Left lung (tissue), 4 donors: ENCODE measurements at regions not wholly inside any gene's neighbourhood (a gene's known extent, or its start where the extent isn't known, plus 50 kb on each side); places are given as distances from the start of the nearest gene placed in this dataset.

ENCODE experiments used
- ATAC-seq: fragments of 200-7000 bp; cut with Tn5 transposase; one replicate; pipeline ENCODE4 v1.9.1; 2020; ENCODE audit warnings: moderate library complexity
- DNase-seq, 4 donors: peaks; one replicate each; pipeline ENCODE4 v3.0.0-alpha.2; 2013 to 2020
- H3K27ac ChIP-seq, 2 donors: fragments of 200-600 bp; sonication (generic) in 1 of 2; one replicate each; pipeline versions ENCODE4 v1.5.0 to v1.8.0; 2020 to 2021
- H3K27me3 ChIP-seq, 2 donors: fragments of 200-600 bp; sonication (generic) in 1 of 2; one replicate each; pipeline versions ENCODE4 v1.5.0 to v1.8.0; 2020 to 2021
- H3K36me3 ChIP-seq, 2 donors: fragments of 200-600 bp; sonication (generic) in 1 of 2; one replicate each; pipeline versions ENCODE4 v1.5.0 to v1.8.0; 2020 to 2021
- H3K4me1 ChIP-seq, 2 donors: fragments of 200-600 bp; one replicate each; pipeline ENCODE4 v1.8.0; 2021
- H3K4me3 ChIP-seq, 2 donors: fragments of 200-600 bp; sonication (generic) in 1 of 2; one replicate each; pipeline versions ENCODE4 v1.5.0 to v1.8.0; 2020 to 2021; ENCODE audit warnings: mild to moderate bottlenecking in 1 of 2
- H3K9me3 ChIP-seq, 2 donors: fragments of 200-600 bp; sonication (generic) in 1 of 2; one replicate each; pipeline versions ENCODE4 v1.5.0 to v1.8.0; 2020 to 2021
- intact Hi-C, 2 donors: fragments of 100-400 bp; cut with DNase I; formaldehyde crosslinking; loops; one replicate each; pipeline versions ENCODE4 v1.11.2 to v1.14.2; 2022
- TF ChIP-seq, protein P1 (sequence below), 2 donors: fragments of 200-600 bp; sonication (generic) in 1 of 2; IDR thresholded peaks; one replicate each; pipeline versions ENCODE4 v1.5.0 to v1.8.0; 2021; ENCODE audit warnings: antibody characterized with exemption in 2 of 2
- donor health status: DM: no; HTN: yes; CAD: no.
- donor health status: DM: no; HTN: no; CAD: no.

DNA sequence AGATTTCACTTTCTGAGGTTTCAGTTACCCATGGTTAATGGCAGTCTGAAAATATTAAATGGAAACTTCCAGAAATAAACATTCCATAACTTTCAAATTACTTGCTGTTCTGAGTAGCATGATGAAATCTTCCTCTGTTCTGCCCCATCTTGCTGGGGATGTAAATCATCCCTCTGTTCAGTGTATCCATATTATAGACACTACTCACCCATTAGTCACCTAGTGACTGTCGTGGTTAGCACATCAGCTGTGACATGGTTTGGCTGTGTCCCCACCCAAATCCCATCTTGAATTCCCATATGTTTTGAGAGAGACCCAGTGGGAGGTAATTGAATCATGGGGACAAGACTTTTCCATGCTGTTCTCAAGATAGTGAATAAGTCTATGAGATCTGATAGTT, 125.5 kb upstream of the GIMD1 start:
- ATAC-seq (no peak), DNase-seq (no peak)
- Histone ChIP-seq H3K27me3 (no peaks in the 10 kb centered on the region), H3K4me3 (no peak overlapping the region), H3K36me3 (no peaks in the 10 kb centered on the region), H3K4me1 (no peaks in the 10 kb centered on the region), H3K9me3 (no peaks in the 10 kb centered on the region), H3K27ac (no peak overlapping the region)
- intact Hi-C loops: no loop called here
- TF ChIP-seq, protein P1, sequence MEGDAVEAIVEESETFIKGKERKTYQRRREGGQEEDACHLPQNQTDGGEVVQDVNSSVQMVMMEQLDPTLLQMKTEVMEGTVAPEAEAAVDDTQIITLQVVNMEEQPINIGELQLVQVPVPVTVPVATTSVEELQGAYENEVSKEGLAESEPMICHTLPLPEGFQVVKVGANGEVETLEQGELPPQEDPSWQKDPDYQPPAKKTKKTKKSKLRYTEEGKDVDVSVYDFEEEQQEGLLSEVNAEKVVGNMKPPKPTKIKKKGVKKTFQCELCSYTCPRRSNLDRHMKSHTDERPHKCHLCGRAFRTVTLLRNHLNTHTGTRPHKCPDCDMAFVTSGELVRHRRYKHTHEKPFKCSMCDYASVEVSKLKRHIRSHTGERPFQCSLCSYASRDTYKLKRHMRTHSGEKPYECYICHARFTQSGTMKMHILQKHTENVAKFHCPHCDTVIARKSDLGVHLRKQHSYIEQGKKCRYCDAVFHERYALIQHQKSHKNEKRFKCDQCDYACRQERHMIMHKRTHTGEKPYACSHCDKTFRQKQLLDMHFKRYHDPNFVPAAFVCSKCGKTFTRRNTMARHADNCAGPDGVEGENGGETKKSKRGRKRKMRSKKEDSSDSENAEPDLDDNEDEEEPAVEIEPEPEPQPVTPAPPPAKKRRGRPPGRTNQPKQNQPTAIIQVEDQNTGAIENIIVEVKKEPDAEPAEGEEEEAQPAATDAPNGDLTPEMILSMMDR (IDR thresholded peaks at IDR 0.05): no peak

DNA sequence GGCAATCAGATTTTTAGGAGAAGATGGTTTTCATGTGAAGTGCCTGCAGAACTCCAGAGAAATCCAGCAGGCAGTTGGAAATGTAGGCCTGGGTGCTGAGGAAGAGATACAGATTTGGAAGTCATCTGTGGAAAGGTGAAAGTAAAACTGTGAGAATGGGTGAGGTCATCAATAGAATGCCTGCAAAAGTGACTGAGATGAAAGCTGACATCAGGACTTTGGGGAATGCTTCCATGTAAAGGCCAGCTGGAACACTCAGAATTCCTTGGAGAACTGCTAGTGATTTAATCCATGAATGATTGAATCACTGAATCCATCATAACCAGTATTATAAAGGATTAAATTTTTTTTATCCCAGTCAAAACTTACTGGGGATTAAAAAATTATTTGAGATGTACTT, 124.5 kb upstream of the GIMD1 start:
- DNase-seq (no peak), ATAC-seq (no peak)
- no peaks in the 10 kb centered on the region for H3K36me3 ChIP-seq
- H3K27me3 ChIP-seq: no peaks in the 10 kb centered on the region
- no peak overlapping the region for H3K4me3 ChIP-seq
- no peak overlapping the region for H3K27ac ChIP-seq
- TF ChIP-seq, protein P1 (IDR thresholded peaks at IDR 0.05): no peak
- no peaks in the 10 kb centered on the region for H3K4me1 ChIP-seq
- intact Hi-C loops: no loop called here
- H3K9me3 ChIP-seq: no peaks in the 10 kb centered on the region

DNA sequence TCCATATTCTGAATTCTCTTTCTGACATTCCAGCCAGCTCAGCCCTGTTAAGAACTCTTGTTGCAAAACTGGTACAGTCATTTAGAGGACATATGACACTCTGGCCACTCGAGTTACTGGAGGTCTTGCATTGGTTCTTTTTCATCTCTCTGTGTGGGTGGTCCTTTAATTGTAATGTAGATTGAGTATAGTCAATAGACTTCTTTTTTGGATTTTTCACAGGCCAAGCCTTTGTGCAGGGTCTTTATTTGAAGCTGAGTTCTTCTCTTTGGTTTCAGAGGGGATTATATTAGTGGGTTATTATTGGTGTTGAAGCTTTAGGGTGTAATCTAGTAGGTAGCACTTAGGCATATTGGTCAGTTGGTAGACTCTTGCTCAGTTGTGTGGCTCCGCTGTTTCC, 118.0 kb upstream of the GIMD1 start:
- no peaks in the 10 kb centered on the region for H3K4me1 ChIP-seq
- intact Hi-C loops: no loop called here
- H3K27ac ChIP-seq: no peak overlapping the region
- H3K4me3 ChIP-seq: no peak overlapping the region
- ATAC-seq (no peak), DNase-seq (no peak)
- no peaks in the 10 kb centered on the region for H3K36me3 ChIP-seq
- no peaks in the 10 kb centered on the region for H3K9me3 ChIP-seq
- H3K27me3 ChIP-seq: no peaks in the 10 kb centered on the region
- TF ChIP-seq, protein P1 (IDR thresholded peaks at IDR 0.05): no peak

DNA sequence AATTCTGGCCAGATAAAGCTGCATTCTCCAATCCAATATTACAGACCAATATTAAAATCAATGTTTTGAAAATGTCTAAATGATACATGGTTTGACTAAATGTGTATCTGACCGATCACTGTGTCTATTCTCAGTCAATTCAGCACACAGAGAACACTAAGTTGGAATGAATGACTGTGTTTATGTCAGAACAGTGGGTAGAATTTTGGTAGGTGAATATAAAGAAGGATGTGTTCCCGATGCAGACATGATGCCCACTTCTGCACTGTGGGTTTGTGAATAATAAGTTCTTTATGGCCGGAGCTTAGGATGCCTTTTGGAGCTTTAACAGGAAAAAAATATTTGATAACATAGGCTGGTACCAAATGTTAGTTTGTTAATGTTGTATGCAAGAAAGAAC, 113.2 kb upstream of the GIMD1 start:
- Histone ChIP-seq H3K4me1 (no peaks in the 10 kb centered on the region), H3K9me3 (no peaks in the 10 kb centered on the region), H3K27ac (no peak overlapping the region), H3K4me3 (no peak overlapping the region), H3K36me3 (no peaks in the 10 kb centered on the region), H3K27me3 (no peaks in the 10 kb centered on the region)
- intact Hi-C loops: no loop called here
- TF ChIP-seq, protein P1 (IDR thresholded peaks at IDR 0.05): no peak
- ATAC-seq (no peak), DNase-seq (no peak)

DNA sequence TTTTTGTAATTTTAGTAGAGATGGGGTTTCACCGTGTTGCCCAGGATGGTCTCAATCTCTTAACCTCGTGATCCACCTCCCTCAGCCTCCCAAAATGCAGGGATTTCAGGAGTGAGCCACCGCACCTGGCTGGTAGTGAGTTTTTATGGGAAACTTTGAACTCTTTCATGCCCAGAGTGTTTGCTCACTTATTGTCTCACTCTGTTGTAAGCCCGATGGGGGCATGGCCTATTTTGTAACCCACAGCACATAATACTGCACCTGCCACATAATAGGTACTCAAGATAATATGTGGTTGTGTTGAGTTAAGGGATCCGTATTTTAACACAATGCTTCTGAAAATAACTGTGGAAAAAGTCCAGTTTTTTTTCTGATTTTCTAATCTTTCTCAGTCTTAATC, 109.6 kb upstream of the GIMD1 start:
- Histone ChIP-seq H3K27me3 (no peaks in the 10 kb centered on the region), H3K9me3 (no peaks in the 10 kb centered on the region), H3K27ac (no peak overlapping the region), H3K4me1 (no peaks in the 10 kb centered on the region), H3K36me3 (no peaks in the 10 kb centered on the region), H3K4me3 (no peak overlapping the region)
- TF ChIP-seq, protein P1 (IDR thresholded peaks at IDR 0.05): no peak
- DNase-seq (no peak), ATAC-seq (no peak)
- intact Hi-C loops: no loop called here
